Type B pancreatic cell (in vitro differentiated cells): ENCODE measurements at regions not wholly inside any gene's neighbourhood (a gene's known extent, or its start where the extent isn't known, plus 50 kb on each side); places are given as distances from the start of the nearest gene placed in this dataset.

Experiments
- DNase-seq: peaks from one replicate; pipeline ENCODE4 v3.0.0; 2021; ENCODE audit warnings: mixed read lengths; ENCODE audit not compliant: unreplicated experiment; ENCODE audit errors: extremely low spot score
- H3K27ac Mint-ChIP-seq: 2 replicates; pipeline ENCODE4 v1.8.0; 2021; ENCODE audit warnings: mild to moderate bottlenecking, mixed read lengths
- H3K27me3 Mint-ChIP-seq: 2 replicates; pipeline ENCODE4 v1.8.0; 2021; ENCODE audit warnings: mixed read lengths
- H3K36me3 Mint-ChIP-seq: 2 replicates; pipeline ENCODE4 v1.8.0; 2021; ENCODE audit warnings: mixed read lengths
- H3K4me1 Mint-ChIP-seq: one replicate; pipeline ENCODE4 v1.8.0; 2021; ENCODE audit warnings: mixed read lengths; ENCODE audit not compliant: unreplicated experiment
- H3K4me3 Mint-ChIP-seq: 2 replicates; pipeline ENCODE4 v1.8.0; 2021; ENCODE audit warnings: mild to moderate bottlenecking, mixed read lengths
- H3K9me3 Mint-ChIP-seq: 2 replicates; pipeline ENCODE4 v1.8.0; 2021; ENCODE audit warnings: mixed read lengths
- CTCF ChIP-seq: fragments of 200-600 bp; sonication (generic); conservative IDR thresholded peaks from 2 replicates; pipeline ENCODE4 v1.5.0; 2021; ENCODE audit warnings: antibody characterized with exemption, mild to moderate bottlenecking

- no peaks in the 10 kb centered on the region for H3K27me3 Mint-ChIP-seq
- no peaks in the 10 kb centered on the region for H3K36me3 Mint-ChIP-seq
- TF ChIP-seq CTCF = no peak
- H3K4me1 Mint-ChIP-seq = no peaks in the 10 kb centered on the region
- H3K27ac Mint-ChIP-seq = no peak overlapping the region
- no peaks in the 10 kb centered on the region for H3K9me3 Mint-ChIP-seq
- DNase-seq = no peak
- no peak overlapping the region for H3K4me3 Mint-ChIP-seq
Observed at GRCh38 chr4:171759274-171759673, 53.9 kb upstream of the GALNTL6 start.

DNA sequence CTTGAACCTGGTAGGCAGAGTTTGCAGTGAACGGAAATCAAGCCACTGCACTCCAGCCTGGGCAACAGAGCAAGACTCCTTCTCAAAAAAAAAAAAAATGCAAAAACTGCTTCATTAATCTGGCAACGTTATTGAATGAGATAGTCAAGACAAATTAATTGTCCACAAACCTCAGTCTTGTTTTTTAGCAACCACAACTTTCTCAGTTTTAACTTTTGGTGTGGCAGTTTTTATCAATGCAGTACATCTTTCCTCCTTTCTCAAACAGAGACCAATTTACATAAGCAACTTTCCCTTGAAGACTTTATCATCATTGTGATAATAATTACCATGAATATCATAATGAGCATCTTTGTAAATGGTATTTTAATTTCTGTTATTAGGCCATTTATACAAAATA is 61.7 kb upstream of the GALNTL6 start:
- Mint-ChIP-seq H3K27me3 (no peaks in the 10 kb centered on the region), H3K4me3 (no peak overlapping the region), H3K27ac (no peak overlapping the region), H3K4me1 (no peaks in the 10 kb centered on the region), H3K9me3 (no peaks in the 10 kb centered on the region), H3K36me3 (no peaks in the 10 kb centered on the region)
- no peak for TF ChIP-seq CTCF
- DNase-seq = no peak

GRCh38 chr4:171746418-171746817 is 66.8 kb upstream of the GALNTL6 start:
- no peak overlapping the region for H3K4me3 Mint-ChIP-seq
- H3K36me3 Mint-ChIP-seq = no peaks in the 10 kb centered on the region
- H3K4me1 Mint-ChIP-seq = no peaks in the 10 kb centered on the region
- no peak for DNase-seq
- no peak overlapping the region for H3K27ac Mint-ChIP-seq
- no peaks in the 10 kb centered on the region for H3K27me3 Mint-ChIP-seq
- TF ChIP-seq CTCF = no peak
- H3K9me3 Mint-ChIP-seq = no peaks in the 10 kb centered on the region

- Mint-ChIP-seq H3K27ac (no peak overlapping the region), H3K27me3 (no peaks in the 10 kb centered on the region), H3K36me3 (no peaks in the 10 kb centered on the region), H3K4me3 (no peak overlapping the region), H3K4me1 (no peaks in the 10 kb centered on the region), H3K9me3 (no peaks in the 10 kb centered on the region)
- no peak for DNase-seq
- no peak for TF ChIP-seq CTCF
Observed at GRCh38 chr4:171742436-171742835, 70.8 kb upstream of the GALNTL6 start.

GRCh38 chr4:171727185-171727584 is 86.0 kb upstream of the GALNTL6 start:
- Mint-ChIP-seq H3K4me1 (no peaks in the 10 kb centered on the region), H3K36me3 (no peaks in the 10 kb centered on the region), H3K4me3 (no peak overlapping the region), H3K27me3 (no peaks in the 10 kb centered on the region), H3K9me3 (peaks cover 4% of the 10 kb centered on the region), H3K27ac (no peak overlapping the region)
- DNase-seq = no peak
- TF ChIP-seq CTCF = no peak

GRCh38 chr4:171721937-171722336 is 91.3 kb upstream of the GALNTL6 start:
- H3K36me3 Mint-ChIP-seq = no peaks in the 10 kb centered on the region
- no peak overlapping the region for H3K4me3 Mint-ChIP-seq
- no peak for DNase-seq
- H3K27me3 Mint-ChIP-seq = no peaks in the 10 kb centered on the region
- TF ChIP-seq CTCF = no peak
- H3K4me1 Mint-ChIP-seq = no peaks in the 10 kb centered on the region
- H3K9me3 Mint-ChIP-seq = peaks cover 4% of the 10 kb centered on the region
- H3K27ac Mint-ChIP-seq = no peak overlapping the region
